K562 (cell line): ENCODE measurements at regions not wholly inside any gene's neighbourhood (a gene's known extent, or its start where the extent isn't known, plus 50 kb on each side); places are given as distances from the start of the nearest gene placed in this dataset.

Experiments used
- BCOR ChIP-seq: fragments of 450-650 bp; IDR thresholded peaks from 2 replicates; pipeline ENCODE4 v1.6.1; 2016
- C11orf30 ChIP-seq: fragments of 450-650 bp; IDR thresholded peaks from 2 replicates; pipeline ENCODE4 v1.6.1; 2016; ENCODE audit warnings: low read depth, mild to moderate bottlenecking
- ESRRA ChIP-seq: fragments of 450-650 bp; IDR thresholded peaks from 2 replicates; pipeline ENCODE4 v1.6.1; 2014; ENCODE audit warnings: low read depth, mild to moderate bottlenecking, moderate library complexity, borderline replicate concordance
- ILK ChIP-seq: fragments of 450-650 bp; IDR thresholded peaks from 2 replicates; pipeline ENCODE4 v1.6.1; 2016; ENCODE audit warnings: missing genetic modification characterization, low read depth, mild to moderate bottlenecking, missing compliant biosample characterization, moderate library complexity, borderline replicate concordance
- JUND ChIP-seq, 2 experiments: IDR thresholded peaks; 2 replicates in 1 of 2; 3 replicates in 1 of 2; pipeline ENCODE4 v1.6.1; 2011; ENCODE audit warnings: borderline replicate concordance in 2 of 2, low read depth in 2 of 2, low read length in 2 of 2, improper control_type of control experiment in 1 of 2, missing biosample characterization in 1 of 2, missing genetic modification characterization in 1 of 2, missing genetic modification reagents in 1 of 2
- LEF1 ChIP-seq: fragments of 450-650 bp; IDR thresholded peaks from 2 replicates; pipeline ENCODE4 v1.6.1; 2016; ENCODE audit warnings: mild to moderate bottlenecking
- PTRF ChIP-seq: fragments of 450-650 bp; IDR thresholded peaks from 2 replicates; pipeline ENCODE4 v1.6.1; 2016; ENCODE audit warnings: mild to moderate bottlenecking, missing genetic modification characterization, missing compliant biosample characterization
- RAD21 ChIP-seq, 2 experiments: fragments of 250-450 bp in 1 of 2; fragments of 450-650 bp in 1 of 2; sonication (Bioruptor Pico) in 1 of 2; formaldehyde crosslinking in 1 of 2; IDR thresholded peaks in 1 of 2; conservative IDR thresholded peaks in 1 of 2; 2 replicates each; pipeline versions ENCODE4 v1.4.0 to v1.8.0; 2020 to 2022; ENCODE audit warnings: mild to moderate bottlenecking in 2 of 2, moderate library complexity in 1 of 2
- SMC3 ChIP-seq: conservative IDR thresholded peaks from 2 replicates; pipeline ENCODE4 v1.6.1; 2011; ENCODE audit warnings: low read depth, low read length, improper control_type of control experiment; ENCODE audit not compliant: insufficient read depth
- SP1 ChIP-seq: sonication (generic); formaldehyde crosslinking; IDR thresholded peaks from 2 replicates; pipeline ENCODE4 v1.8.1; 2022; ENCODE audit warnings: mild to moderate bottlenecking, missing genetic modification reagents
- TAL1 ChIP-seq: fragments of 450-650 bp; IDR thresholded peaks from 2 replicates; pipeline ENCODE4 v1.6.1; 2016; ENCODE audit warnings: mild to moderate bottlenecking
- ZFP30 ChIP-seq: fragments of 250-450 bp; sonication (Bioruptor Pico); IDR thresholded peaks from 2 replicates; pipeline ENCODE4 v1.8.0; 2022; ENCODE audit warnings: moderate library complexity, mild to moderate bottlenecking, inconsistent platforms, borderline replicate concordance
- ZNF184 ChIP-seq: sonication (generic); formaldehyde crosslinking; IDR thresholded peaks from 2 replicates; pipeline ENCODE4 v1.5.0; 2020; ENCODE audit warnings: missing genetic modification reagents
- ZNF561 ChIP-seq: fragments of 450-650 bp; formaldehyde crosslinking; conservative IDR thresholded peaks from 2 replicates; pipeline ENCODE4 v1.4.0; 2020; ENCODE audit warnings: mild to moderate bottlenecking, moderate library complexity
- TF ChIP-seq, protein P1 (sequence below), 3 experiments: fragments of 200-800 bp in 1 of 3; sonication (Bioruptor generic) in 1 of 3; sonication (generic) in 1 of 3; formaldehyde crosslinking in 1 of 3; IDR thresholded peaks; 2 replicates each; pipeline versions ENCODE4 v1.6.1 to v1.8.0; 2016 to 2022; ENCODE audit warnings: mild to moderate bottlenecking in 2 of 3, missing compliant biosample characterization in 2 of 3, missing genetic modification characterization in 2 of 3, missing genetic modification reagents in 1 of 3
- TF ChIP-seq, protein P2 (sequence below): IDR thresholded peaks from 3 replicates; pipeline ENCODE4 v1.6.1; 2011; ENCODE audit warnings: borderline replicate concordance, mild to moderate bottlenecking, moderate library complexity; ENCODE audit not compliant: insufficient read length; ENCODE audit errors: extremely low read depth
- TF ChIP-seq, protein P3 (sequence below): fragments of 250-450 bp; sonication (Bioruptor Pico); IDR thresholded peaks from 2 replicates; pipeline ENCODE4 v1.5.0; 2022; ENCODE audit warnings: mild to moderate bottlenecking
- TF ChIP-seq, protein P4 (sequence below): fragments of 450-650 bp; IDR thresholded peaks from 2 replicates; pipeline ENCODE4 v1.6.1; 2017; ENCODE audit warnings: mild to moderate bottlenecking, moderate library complexity

DNA sequence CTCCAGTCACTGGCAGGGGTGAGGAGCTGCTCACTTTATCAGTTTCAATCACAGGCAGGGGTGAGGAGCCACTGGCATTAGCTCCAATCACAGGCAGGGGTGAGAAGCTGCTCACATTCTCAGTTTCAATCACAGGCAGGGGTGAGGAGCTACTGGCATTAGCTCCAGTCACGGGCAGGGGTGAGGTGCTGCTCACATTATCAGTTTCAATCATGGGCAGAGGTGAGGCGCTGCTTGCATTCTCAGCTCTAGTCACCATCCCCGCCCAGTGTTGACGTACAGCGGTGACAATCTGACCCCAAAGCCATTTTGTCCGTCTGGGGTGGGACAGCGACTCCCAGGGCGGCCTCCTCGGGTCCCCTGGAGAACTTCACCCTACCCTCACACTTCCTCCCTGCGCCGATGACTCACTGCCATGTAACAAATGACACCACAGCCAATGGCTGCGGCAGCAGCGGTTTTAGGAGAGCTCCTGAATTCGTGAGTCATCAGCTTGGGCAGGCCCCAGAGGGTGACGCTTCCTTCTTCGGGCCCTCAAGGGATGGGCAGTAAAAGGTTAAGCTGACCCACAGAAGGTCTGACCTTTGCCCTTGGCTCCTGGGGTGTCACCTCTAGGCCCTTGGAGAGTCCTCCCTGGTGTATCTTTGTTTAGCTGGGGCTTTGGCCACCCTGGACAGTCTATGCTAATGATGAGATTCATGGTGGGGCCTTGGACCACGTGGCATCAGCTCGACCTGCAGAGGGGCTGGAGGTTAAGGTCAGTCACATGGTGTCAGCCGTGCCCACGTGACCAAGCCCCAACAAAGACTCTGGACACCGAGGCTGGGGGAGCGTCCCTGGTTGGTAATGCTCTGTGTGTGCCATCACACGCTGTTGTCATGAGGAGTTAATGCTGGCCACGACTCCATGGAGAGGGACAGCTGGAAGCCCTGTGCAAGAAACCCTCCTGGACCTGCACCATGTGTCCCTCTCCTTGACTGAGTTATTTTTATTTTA lies 171.7 kb downstream of the C16orf95 start (continued):
- TF ChIP-seq ZNF184 (CRISPR knock-in tag) (no peak), C11orf30 (peak; percentile 21; the same call in 1 of the 2 replicates), ZNF561 (CRISPR knock-in tag) (no peak), PTRF (no peak), RAD21 (CRISPR knock-in tag; conservative IDR thresholded peaks at IDR 0.05 in 1 of 2, IDR thresholded peaks at IDR 0.05 in 1 of 2) (0 out of 4 replicates have a peak, but pooled peaks have one; percentile 8), ZFP30 (CRISPR knock-in tag) (no peak), ILK (no peak), SMC3 (no peak), BCOR (no peak), JUND (IDR thresholded peaks at IDR 0.05; ENCODE audit: borderline replicate concordance, low read depth, low read length) (peak; percentile 99), JUND (tag; IDR thresholded peaks at IDR 0.05; ENCODE audit: borderline replicate concordance, low read depth, low read length) (peak; percentile 98), SP1 (CRISPR knock-in tag) (no peak), TAL1 (no peak), LEF1 (no peak), ESRRA (peak; percentile 93)
- TF ChIP-seq, protein P1, sequence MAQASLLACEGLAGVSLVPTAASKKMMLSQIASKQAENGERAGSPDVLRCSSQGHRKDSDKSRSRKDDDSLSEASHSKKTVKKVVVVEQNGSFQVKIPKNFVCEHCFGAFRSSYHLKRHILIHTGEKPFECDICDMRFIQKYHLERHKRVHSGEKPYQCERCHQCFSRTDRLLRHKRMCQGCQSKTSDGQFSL (CRISPR knock-in tag; IDR thresholded peaks at IDR 0.05) = peak; percentile 72; the same call in 1 of the 2 replicates
- TF ChIP-seq, protein P1 (tag; IDR thresholded peaks at IDR 0.05) = no peak
- TF ChIP-seq, protein P2, sequence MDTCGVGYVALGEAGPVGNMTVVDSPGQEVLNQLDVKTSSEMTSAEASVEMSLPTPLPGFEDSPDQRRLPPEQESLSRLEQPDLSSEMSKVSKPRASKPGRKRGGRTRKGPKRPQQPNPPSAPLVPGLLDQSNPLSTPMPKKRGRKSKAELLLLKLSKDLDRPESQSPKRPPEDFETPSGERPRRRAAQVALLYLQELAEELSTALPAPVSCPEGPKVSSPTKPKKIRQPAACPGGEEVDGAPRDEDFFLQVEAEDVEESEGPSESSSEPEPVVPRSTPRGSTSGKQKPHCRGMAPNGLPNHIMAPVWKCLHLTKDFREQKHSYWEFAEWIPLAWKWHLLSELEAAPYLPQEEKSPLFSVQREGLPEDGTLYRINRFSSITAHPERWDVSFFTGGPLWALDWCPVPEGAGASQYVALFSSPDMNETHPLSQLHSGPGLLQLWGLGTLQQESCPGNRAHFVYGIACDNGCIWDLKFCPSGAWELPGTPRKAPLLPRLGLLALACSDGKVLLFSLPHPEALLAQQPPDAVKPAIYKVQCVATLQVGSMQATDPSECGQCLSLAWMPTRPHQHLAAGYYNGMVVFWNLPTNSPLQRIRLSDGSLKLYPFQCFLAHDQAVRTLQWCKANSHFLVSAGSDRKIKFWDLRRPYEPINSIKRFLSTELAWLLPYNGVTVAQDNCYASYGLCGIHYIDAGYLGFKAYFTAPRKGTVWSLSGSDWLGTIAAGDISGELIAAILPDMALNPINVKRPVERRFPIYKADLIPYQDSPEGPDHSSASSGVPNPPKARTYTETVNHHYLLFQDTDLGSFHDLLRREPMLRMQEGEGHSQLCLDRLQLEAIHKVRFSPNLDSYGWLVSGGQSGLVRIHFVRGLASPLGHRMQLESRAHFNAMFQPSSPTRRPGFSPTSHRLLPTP = no peak
- TF ChIP-seq, protein P3, sequence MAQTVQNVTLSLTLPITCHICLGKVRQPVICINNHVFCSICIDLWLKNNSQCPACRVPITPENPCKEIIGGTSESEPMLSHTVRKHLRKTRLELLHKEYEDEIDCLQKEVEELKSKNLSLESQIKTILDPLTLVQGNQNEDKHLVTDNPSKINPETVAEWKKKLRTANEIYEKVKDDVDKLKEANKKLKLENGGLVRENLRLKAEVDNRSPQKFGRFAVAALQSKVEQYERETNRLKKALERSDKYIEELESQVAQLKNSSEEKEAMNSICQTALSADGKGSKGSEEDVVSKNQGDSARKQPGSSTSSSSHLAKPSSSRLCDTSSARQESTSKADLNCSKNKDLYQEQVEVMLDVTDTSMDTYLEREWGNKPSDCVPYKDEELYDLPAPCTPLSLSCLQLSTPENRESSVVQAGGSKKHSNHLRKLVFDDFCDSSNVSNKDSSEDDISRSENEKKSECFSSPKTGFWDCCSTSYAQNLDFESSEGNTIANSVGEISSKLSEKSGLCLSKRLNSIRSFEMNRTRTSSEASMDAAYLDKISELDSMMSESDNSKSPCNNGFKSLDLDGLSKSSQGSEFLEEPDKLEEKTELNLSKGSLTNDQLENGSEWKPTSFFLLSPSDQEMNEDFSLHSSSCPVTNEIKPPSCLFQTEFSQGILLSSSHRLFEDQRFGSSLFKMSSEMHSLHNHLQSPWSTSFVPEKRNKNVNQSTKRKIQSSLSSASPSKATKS (CRISPR knock-in tag) = no peak
- TF ChIP-seq, protein P4, sequence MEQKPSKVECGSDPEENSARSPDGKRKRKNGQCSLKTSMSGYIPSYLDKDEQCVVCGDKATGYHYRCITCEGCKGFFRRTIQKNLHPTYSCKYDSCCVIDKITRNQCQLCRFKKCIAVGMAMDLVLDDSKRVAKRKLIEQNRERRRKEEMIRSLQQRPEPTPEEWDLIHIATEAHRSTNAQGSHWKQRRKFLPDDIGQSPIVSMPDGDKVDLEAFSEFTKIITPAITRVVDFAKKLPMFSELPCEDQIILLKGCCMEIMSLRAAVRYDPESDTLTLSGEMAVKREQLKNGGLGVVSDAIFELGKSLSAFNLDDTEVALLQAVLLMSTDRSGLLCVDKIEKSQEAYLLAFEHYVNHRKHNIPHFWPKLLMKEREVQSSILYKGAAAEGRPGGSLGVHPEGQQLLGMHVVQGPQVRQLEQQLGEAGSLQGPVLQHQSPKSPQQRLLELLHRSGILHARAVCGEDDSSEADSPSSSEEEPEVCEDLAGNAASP = no peak
